Tibial nerve (tissue), 4 donors: ENCODE measurements at regions not wholly inside any gene's neighbourhood (a gene's known extent, or its start where the extent isn't known, plus 50 kb on each side); places are given as distances from the start of the nearest gene placed in this dataset.

Source experiments
- CTCF ChIP-seq, 5 experiments: fragments of 200-600 bp in 3 of 5; fragments of 450-650 bp in 2 of 5; sonication (generic) in 3 of 5; IDR thresholded peaks; one replicate each; pipeline ENCODE4 v1.5.1; 2016 to 2019; ENCODE audit warnings: antibody characterized with exemption in 5 of 5, mild to moderate bottlenecking in 3 of 5, moderate library complexity in 2 of 5
- EP300 ChIP-seq, 2 donors: sonication (generic); formaldehyde crosslinking; IDR thresholded peaks; one replicate each; pipeline ENCODE4 v1.6.1; 2017; ENCODE audit warnings: antibody characterized with exemption in 2 of 2, mild to moderate bottlenecking in 1 of 2

GRCh38 chr5:12109075-12109688 is 204.9 kb upstream of the CTNND2 start:
- TF ChIP-seq CTCF (IDR thresholded peaks at IDR 0.05) (no peak), EP300 (IDR thresholded peaks at IDR 0.05) (no peak)
